Activated CD4-positive, alpha-beta T cell treated with anti-CD3 and anti-CD28 coated beads for 4 hours (primary cell): ENCODE measurements at regions not wholly inside any gene's neighbourhood (a gene's known extent, or its start where the extent isn't known, plus 50 kb on each side); places are given as distances from the start of the nearest gene placed in this dataset.

Source experiments
- DNase-seq, 2 donors: peaks; one replicate each; pipeline ENCODE4 v3.0.0-alpha.2; 2020

DNA sequence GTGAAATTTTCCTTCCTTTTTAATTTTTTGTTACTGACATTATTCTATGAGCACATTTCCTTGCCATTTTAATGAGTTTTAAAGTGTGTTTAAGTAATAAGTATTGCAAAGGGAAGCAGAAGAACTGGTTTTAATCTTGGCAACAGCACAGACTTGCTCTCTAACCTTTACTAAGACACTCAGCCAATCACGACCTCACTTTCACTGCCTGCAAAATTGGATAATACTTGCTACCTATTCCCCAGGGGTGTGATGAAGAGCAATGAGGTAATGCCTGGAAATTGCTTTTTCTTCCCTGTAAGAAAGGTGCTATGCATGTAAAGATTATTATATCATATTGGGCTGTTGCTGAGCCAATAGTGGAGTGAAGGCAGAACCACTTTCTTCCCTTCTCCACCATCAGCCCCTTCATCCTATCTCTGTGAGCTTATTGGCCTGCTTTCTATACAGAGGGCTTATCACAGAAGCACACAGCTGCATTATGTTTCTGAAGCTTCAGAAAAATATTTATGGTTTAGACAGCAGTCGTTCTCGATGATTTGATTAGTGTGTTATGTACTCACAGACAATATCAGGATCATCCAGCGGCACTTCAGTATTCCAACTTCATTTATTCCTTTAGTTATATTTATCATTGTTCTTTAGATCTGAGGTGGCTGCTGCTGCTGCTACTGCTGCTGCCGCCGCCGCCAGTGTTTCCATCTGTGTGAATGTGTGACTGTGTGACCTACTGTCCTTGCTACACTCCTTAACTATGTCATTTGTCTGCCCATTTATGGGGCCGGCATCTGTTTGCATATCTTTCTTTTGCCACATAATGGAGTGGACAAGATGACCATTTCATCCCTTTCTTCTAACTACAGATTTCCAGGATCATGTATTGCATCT is 255.1 kb downstream of the C4orf33 start:
- DNase-seq: no peak

- no peak for DNase-seq
Observed at GRCh38 chr4:129352480-129352879, 256.5 kb downstream of the C4orf33 start.

GRCh38 chr4:129353490-129353889 is 257.5 kb downstream of the C4orf33 start:
- no peak for DNase-seq

DNA sequence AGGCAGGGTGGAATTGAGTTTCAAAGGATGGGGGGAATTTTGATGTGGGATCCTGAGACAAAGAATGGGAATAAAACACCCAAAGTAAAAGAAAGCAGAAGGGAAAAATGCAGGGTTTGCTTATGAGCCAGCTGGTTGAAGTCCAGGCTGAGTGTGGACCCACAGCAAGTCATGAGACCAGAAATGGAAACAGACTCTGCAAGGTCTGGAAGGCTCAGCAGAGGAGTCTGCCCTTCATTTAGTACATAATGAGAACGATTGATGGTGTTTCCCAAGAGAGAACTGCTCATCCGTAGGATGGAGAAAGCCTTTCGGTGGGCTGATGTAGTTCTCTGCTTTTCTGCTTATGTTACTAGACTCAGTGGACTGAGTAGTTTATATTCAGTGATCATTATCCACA is 259.1 kb downstream of the C4orf33 start:
- no peak for DNase-seq

- no peak for DNase-seq
Observed at GRCh38 chr4:129355516-129355915, 259.6 kb downstream of the C4orf33 start.

DNA sequence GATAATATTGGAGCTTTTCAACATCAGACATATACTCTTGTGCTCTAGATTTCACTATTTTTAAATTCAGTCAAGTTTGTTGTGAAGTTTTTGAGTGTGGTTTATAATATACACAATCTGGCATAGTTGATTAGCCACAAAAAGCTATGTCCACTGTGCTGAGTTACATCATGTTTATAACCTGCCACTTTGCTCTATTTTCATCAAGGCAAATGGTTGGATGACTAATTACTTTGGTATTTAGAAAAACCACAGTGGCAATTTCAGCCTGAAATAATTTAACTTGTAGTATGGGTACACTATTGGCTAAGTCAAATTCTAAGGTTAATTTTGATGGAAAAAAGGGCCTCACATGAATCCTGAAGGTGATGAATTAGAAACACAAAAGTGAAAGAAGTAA is 262.6 kb downstream of the C4orf33 start:
- no peak for DNase-seq

- no peak for DNase-seq
Observed at GRCh38 chr4:129359461-129359860, 263.5 kb downstream of the C4orf33 start.

DNA sequence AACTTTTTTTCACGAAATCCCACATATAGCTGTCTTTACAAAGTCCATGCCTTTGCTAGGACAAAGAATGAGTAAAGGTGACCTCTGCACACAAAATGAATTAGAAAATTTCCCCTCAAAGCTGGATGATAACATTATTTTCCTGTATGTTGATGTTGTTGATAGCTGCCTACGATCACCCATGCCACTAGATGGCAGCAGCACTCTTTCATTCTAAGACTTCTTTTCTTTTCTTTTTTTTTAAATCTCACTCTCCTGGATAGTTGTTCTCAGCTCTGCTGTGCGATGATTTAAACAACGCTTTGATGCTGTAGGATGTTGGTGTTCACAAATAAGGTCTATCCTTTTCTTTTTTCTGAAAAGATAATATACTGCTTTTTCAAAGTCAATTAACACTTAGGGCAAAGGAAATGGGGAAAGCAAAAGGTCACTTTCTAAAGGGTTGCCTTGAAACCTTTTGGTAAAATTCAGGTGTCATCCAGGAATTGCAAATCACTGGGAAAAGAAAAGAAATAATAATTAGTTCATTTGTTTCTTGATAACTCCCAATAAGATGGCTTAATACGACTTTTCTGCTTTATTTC is 266.8 kb downstream of the C4orf33 start:
- DNase-seq: peak; percentile 16 to 32

- no peak for DNase-seq
Observed at GRCh38 chr4:129364747-129365452, 268.9 kb downstream of the C4orf33 start.

DNA sequence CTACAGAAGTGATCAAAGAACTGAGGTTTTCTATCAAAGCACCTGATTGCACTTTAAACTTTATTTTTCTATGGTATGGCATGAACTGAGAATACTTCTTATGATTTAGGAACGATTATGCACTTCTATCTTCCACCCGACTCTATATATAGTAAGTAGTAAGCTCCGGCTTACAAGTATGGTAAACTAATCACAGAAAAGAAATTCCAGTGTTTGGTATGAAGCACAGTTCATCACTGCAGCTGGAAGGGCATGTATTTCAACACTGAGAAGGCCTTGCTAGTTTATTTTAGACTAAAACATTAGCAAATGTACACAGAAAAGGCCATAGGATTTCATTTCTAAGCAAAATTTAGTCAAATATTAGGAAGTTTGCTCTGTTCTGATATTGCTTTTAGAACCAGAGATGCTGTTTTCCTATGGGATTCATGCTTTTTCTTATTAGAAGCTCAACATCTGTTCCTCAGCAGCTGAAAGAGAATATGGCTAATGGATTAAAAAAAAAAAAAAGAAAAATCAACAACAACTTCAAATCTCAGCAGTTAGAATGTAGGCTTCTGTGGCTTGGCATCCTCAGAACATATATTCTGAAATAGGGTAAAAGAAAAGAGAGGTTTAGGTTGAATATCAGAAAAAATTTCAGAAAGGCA is 273.5 kb downstream of the C4orf33 start:
- DNase-seq: no peak

GRCh38 chr4:129371065-129371464 is 275.1 kb downstream of the C4orf33 start:
- DNase-seq: no peak

DNA sequence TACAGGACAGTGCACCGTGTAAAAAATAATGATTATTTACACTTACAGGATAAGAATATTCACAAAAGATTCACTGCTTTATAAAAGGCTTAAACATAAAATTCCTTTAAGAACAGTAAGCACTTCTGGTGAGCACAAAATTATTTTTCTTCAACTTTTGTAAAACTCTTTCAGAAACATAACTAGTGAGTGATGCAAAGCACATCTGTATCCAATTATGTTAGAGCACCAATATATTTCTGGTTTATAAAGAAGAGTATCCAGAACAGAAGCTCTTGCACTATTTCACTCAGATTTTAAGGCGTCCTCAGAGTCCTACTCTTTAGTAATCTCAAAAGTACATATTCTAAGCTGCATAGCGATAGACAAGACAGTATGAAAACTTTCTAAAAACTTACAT is 276.0 kb downstream of the C4orf33 start:
- DNase-seq: no peak

GRCh38 chr4:129377131-129377845 is 281.3 kb downstream of the C4orf33 start:
- no peak for DNase-seq

DNA sequence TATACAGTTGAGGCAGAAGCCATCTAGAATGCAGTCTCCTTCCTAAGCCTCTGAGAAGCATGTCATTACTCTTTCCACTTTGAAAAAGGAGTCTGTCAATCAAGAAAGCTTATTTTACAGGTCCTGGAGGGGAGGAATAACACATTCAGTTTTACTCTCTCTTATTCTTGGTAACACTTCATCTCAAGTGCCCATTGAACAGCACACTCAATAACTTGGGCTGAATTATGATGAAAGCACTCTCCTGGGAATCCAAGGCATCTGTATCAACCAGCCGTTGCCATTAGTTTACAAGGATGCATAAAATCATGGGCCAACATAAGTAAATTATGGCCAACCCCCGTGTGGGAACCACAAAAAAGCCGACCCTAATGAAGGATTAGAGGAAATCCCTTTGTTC is 282.4 kb downstream of the C4orf33 start:
- no peak for DNase-seq

- no peak for DNase-seq
Observed at GRCh38 chr4:129379429-129379828, 283.5 kb downstream of the C4orf33 start.

- DNase-seq: no peak
Observed at GRCh38 chr4:129384974-129385373, 289.0 kb downstream of the C4orf33 start.

DNA sequence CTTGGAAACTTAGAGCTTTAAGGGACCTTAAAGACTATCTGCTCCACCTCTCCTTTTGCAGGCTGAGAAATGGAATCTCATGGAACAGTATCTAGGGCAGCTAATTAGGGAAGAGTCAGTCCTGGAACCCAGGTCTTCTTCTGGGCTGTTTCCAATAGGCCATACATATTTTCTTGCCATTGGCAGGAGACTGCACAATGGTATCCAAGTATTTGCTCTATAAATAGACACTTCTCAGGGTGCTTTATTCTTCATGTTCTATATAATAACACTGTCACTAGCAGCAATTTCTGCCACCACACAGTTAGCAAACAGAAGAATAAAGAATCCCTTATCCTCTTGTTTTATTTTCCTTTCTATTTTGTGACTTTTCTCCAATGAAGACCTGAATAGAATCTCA is 291.7 kb downstream of the C4orf33 start:
- no peak for DNase-seq

DNA sequence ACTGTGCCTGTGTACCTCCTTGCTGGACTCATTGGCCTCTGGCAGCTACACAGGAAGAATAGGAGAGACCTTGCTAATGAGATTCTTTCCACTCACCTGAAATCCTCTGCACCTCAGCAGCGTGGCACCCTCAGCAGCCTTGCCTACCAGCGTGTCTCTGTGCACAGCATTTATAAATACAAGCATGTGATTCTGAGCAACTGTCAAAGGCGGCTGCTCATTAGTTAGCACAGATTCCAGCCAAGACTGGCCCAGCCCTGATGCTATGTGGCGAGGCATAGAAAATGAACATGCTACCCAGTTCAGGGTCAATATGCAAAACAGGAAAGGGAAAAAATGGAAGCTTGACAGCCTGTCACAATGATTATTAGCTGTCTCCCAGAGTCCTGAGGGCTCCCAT is 298.0 kb downstream of the C4orf33 start:
- no peak for DNase-seq

DNA sequence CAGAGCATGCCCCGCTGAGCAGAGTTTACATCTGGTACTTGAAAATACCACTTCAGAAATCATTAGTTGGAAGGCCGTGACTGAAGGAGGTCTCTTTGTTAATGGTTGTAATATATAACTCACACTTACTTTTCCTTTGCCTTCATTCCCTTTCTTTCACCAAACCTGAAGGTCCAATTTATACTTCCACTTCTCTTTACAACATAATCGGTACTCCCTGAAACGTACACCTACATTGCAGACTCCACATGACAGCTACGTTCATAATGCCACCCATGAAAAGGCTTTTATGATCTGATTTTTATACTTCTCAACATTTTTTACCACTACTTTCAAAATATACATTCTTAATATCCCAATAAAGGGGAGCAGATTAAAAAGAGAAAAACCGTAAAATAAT is 298.7 kb downstream of the C4orf33 start:
- no peak for DNase-seq

DNA sequence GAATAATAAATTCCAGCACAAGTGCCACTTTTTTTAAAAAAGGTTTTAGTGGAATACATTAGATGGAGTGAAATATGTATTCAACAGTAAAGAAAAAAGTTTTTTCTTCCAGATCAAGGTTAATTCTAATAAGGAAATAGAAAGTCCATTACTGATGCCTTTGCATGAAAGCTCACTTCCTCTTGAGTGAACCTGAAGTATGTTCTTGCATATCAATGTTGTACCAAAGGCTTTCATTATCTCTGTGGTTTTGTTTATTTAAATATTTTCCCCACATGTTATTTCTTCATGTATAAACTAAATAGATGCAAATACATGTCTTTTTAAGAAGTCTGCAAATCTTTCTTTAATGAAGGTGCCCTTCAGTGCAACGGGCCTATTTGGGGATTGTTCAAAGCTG is 307.9 kb downstream of the C4orf33 start:
- DNase-seq: no peak

GRCh38 chr4:129410115-129410514 is 314.2 kb downstream of the C4orf33 start:
- no peak for DNase-seq

DNA sequence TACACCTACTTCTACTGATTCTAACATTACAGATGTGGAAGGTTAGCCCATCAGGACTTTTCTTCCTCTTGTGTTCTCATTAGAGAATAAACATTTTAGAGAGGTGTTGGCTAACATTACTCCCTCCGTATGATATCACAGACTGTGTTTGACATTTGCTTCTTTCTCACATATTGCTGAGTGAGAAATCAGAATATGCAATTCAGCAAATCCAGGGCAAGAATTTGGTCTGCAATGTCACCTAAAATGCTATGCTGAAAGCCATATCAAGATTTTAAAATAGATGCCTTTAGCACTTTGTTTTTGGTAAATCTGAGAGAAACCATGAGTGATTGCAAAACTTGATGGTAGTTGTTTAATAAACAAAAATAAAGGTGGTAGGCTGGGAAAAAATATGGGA is 319.1 kb downstream of the C4orf33 start:
- DNase-seq: no peak

GRCh38 chr4:129420637-129421036 is 324.7 kb downstream of the C4orf33 start:
- no peak for DNase-seq
